ENCODE measurements at regions not wholly inside any gene's neighbourhood (a gene's known extent, or its start where the extent isn't known, plus 50 kb on each side); places are given as distances from the start of the nearest gene placed in this dataset.
A peak's percentile ranks its signal among the peaks of the same experiment; 100 is the strongest.
"Not testable (repeated sequence)": the region's sequence is repeated elsewhere in the genome, so short reads cannot be mapped to it uniquely, and the experiment has no call there.

GRCh38 chr6:80921861-80922460 lies 815.5 kb downstream of the BCKDHB start:
- DNase-seq (ENCODE audit: low read depth): no peak

- no peak for DNase-seq (ENCODE audit: low read depth)
These were observed 801.4 kb downstream of the BCKDHB start for GRCh38 chr6:80907831-80908230.

- no peak for DNase-seq (ENCODE audit: low read depth)
These were observed 797.2 kb downstream of the BCKDHB start for GRCh38 chr6:80903711-80904110.

- DNase-seq (ENCODE audit: low read depth): no peak
These were observed 780.0 kb downstream of the BCKDHB start for GRCh38 chr6:80886475-80886874.

- no peak for DNase-seq (ENCODE audit: low read depth)
These were observed 766.5 kb downstream of the BCKDHB start for GRCh38 chr6:80872951-80873308.

- no peak for DNase-seq (ENCODE audit: low read depth)
These were observed 765.9 kb downstream of the BCKDHB start for GRCh38 chr6:80872199-80872950.

GRCh38 chr6:80862756-80863155 lies 756.3 kb downstream of the BCKDHB start:
- DNase-seq (ENCODE audit: low read depth): no peak

- DNase-seq (ENCODE audit: low read depth): no peak
These were observed 753.6 kb downstream of the BCKDHB start for GRCh38 chr6:80860107-80860506.

GRCh38 chr6:80847973-80848372 lies 741.5 kb downstream of the BCKDHB start:
- DNase-seq (ENCODE audit: low read depth): not testable (repeated sequence)

- no peak for DNase-seq (ENCODE audit: low read depth)
These were observed 725.9 kb downstream of the BCKDHB start for GRCh38 chr6:80832337-80832736.

- no peak for DNase-seq (ENCODE audit: low read depth)
These were observed 686.9 kb downstream of the BCKDHB start for GRCh38 chr6:80793411-80793810.

GRCh38 chr6:80792151-80792550 lies 685.7 kb downstream of the BCKDHB start:
- no peak for DNase-seq (ENCODE audit: low read depth)

- no peak for DNase-seq (ENCODE audit: low read depth)
These were observed 683.6 kb downstream of the BCKDHB start for GRCh38 chr6:80789912-80790570.

- DNase-seq (ENCODE audit: low read depth): not testable (repeated sequence)
These were observed 676.8 kb downstream of the BCKDHB start for GRCh38 chr6:80783271-80783670.

- DNase-seq (ENCODE audit: low read depth): no peak
These were observed 665.5 kb downstream of the BCKDHB start for GRCh38 chr6:80771941-80772340.

GRCh38 chr6:80769106-80769505 lies 662.6 kb downstream of the BCKDHB start:
- DNase-seq (ENCODE audit: low read depth): peak; percentile 81

- DNase-seq (ENCODE audit: low read depth): peak; percentile 91
These were observed 661.3 kb downstream of the BCKDHB start for GRCh38 chr6:80767808-80768207.

- no peak for DNase-seq (ENCODE audit: low read depth)
These were observed 637.7 kb downstream of the BCKDHB start for GRCh38 chr6:80744213-80744612.

- DNase-seq (ENCODE audit: low read depth): no peak
These were observed 636.0 kb downstream of the BCKDHB start for GRCh38 chr6:80742481-80742880.

GRCh38 chr6:80733641-80734040 lies 627.2 kb downstream of the BCKDHB start:
- no peak for DNase-seq (ENCODE audit: low read depth)

- DNase-seq (ENCODE audit: low read depth): no peak
These were observed 622.4 kb downstream of the BCKDHB start for GRCh38 chr6:80728830-80729229.

GRCh38 chr6:80728101-80728750 lies 621.8 kb downstream of the BCKDHB start:
- DNase-seq (ENCODE audit: low read depth): no peak

Measured in GM04504 (cell line).